Keratinocyte (primary cell): ENCODE measurements at regions not wholly inside any gene's neighbourhood (a gene's known extent, or its start where the extent isn't known, plus 50 kb on each side); places are given as distances from the start of the nearest gene placed in this dataset.

ENCODE experiments used
- EZH2 ChIP-seq: IDR thresholded peaks from one replicate; pipeline ENCODE4 v1.6.1; 2012; ENCODE audit warnings: inconsistent platforms, mild to moderate bottlenecking, low read length, moderate library complexity
- TF ChIP-seq, protein P1 (sequence below), 3 experiments: IDR thresholded peaks in 1 of 3; conservative IDR thresholded peaks in 1 of 3; optimal IDR thresholded peaks in 1 of 3; 2 replicates in 2 of 3; 3 replicates in 1 of 3; pipeline versions ENCODE3 to v1.5.1; 2011; ENCODE audit warnings: low read length in 3 of 3, mild to moderate bottlenecking in 3 of 3, moderate library complexity in 2 of 3, control low read depth in 1 of 3, inconsistent platforms in 1 of 3; ENCODE audit not compliant: insufficient read depth in 2 of 3; ENCODE audit errors: extremely low read depth in 1 of 3

DNA sequence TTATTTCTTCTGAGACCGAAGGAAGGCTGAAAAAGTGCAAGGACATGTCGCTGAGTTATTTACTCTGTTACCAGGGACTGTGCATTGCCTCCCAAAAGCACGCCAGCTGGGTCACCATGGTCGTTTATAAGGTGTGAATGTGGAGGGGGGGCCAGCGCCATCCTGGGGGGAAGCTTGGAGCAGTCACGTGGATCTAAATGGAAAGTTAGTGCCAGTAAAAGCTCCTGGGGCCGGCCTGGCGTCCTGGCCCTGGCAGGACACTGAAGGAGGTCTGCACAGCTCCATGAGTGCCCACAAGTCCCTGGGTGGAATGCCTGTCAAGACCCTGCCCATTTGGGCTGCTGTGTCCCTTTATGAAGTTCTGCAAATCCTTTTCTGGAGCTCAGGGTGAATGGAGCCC lies 82.6 kb downstream of the C16orf95 start:
- TF ChIP-seq, protein P1, sequence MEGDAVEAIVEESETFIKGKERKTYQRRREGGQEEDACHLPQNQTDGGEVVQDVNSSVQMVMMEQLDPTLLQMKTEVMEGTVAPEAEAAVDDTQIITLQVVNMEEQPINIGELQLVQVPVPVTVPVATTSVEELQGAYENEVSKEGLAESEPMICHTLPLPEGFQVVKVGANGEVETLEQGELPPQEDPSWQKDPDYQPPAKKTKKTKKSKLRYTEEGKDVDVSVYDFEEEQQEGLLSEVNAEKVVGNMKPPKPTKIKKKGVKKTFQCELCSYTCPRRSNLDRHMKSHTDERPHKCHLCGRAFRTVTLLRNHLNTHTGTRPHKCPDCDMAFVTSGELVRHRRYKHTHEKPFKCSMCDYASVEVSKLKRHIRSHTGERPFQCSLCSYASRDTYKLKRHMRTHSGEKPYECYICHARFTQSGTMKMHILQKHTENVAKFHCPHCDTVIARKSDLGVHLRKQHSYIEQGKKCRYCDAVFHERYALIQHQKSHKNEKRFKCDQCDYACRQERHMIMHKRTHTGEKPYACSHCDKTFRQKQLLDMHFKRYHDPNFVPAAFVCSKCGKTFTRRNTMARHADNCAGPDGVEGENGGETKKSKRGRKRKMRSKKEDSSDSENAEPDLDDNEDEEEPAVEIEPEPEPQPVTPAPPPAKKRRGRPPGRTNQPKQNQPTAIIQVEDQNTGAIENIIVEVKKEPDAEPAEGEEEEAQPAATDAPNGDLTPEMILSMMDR (optimal IDR thresholded peaks at IDR 0.05 in 1 of 3, IDR thresholded peaks at IDR 0.05 in 1 of 3, conservative IDR thresholded peaks at IDR 0.05 in 1 of 3; ENCODE audit: extremely low read depth in 1 of 3, insufficient read depth in 2 of 3, low read length in 3 of 3) = no peak
- no peak for TF ChIP-seq EZH2
